ENCODE measurements at regions not wholly inside any gene's neighbourhood (a gene's known extent, or its start where the extent isn't known, plus 50 kb on each side); places are given as distances from the start of the nearest gene placed in this dataset.
"Not testable (repeated sequence)": the region's sequence is repeated elsewhere in the genome, so short reads cannot be mapped to it uniquely, and the experiment has no call there.

GRCh38 chr2:7169593-7169992, 252.4 kb downstream of the RNF144A start:
- H3K27me3 ChIP-seq = no peaks in the 10 kb centered on the region
- H4K20me1 ChIP-seq = no peaks in the 10 kb centered on the region
- TF ChIP-seq Cebpa-rat (IDR thresholded peaks at IDR 0.05) = no peak
- no peak overlapping the region for H3K4me3 ChIP-seq
- no peaks in the 10 kb centered on the region for H3K4me1 ChIP-seq
- H3K9ac ChIP-seq = no peak overlapping the region
- no peak overlapping the region for H3K4me2 ChIP-seq
- H3K27ac ChIP-seq = no peak overlapping the region
- H3K36me3 ChIP-seq = no peaks in the 10 kb centered on the region
- no peaks in the 10 kb centered on the region; a peak in 1 of 22 replicates for H3K9me3 ChIP-seq (replicated peaks in 1 of 11)

GRCh38 chr2:7178996-7179395, 261.8 kb downstream of the RNF144A start:
- H3K4me1 ChIP-seq; H3K9me3 ChIP-seq (replicated peaks in 1 of 11); H3K9ac ChIP-seq; H4K20me1 ChIP-seq; H3K36me3 ChIP-seq; H3K4me2 ChIP-seq; H3K27ac ChIP-seq; H3K4me3 ChIP-seq; H3K27me3 ChIP-seq: not testable (repeated sequence)

- no peak overlapping the region for H3K27ac ChIP-seq
- no peak overlapping the region for H3K9ac ChIP-seq
- peaks cover 0 to 9% (median 0%) of the 10 kb centered on the region in 10 experiments; a peak in 5 of 20 replicates for H3K4me1 ChIP-seq
- H4K20me1 ChIP-seq = no peaks in the 10 kb centered on the region
- peak overlapping the region in 2 of 11 experiments; percentile 12 to 63; a peak in 3 of 22 replicates for H3K4me2 ChIP-seq
- no peak overlapping the region for H3K4me3 ChIP-seq
- no peaks in the 10 kb centered on the region for H3K9me3 ChIP-seq (replicated peaks in 1 of 11)
- no peak for TF ChIP-seq Cebpa-rat (IDR thresholded peaks at IDR 0.05)
- no peaks in the 10 kb centered on the region for H3K36me3 ChIP-seq
- H3K27me3 ChIP-seq = no peaks in the 10 kb centered on the region
These were observed 263.6 kb downstream of the RNF144A start for GRCh38 chr2:7180638-7181370.

GRCh38 chr2:7182525-7182924, 265.3 kb downstream of the RNF144A start:
- H4K20me1 ChIP-seq = no peaks in the 10 kb centered on the region
- H3K27ac ChIP-seq = no peak overlapping the region
- no peaks in the 10 kb centered on the region for H3K9me3 ChIP-seq (replicated peaks in 1 of 11)
- no peaks in the 10 kb centered on the region for H3K27me3 ChIP-seq
- no peak overlapping the region for H3K9ac ChIP-seq
- H3K4me3 ChIP-seq = no peak overlapping the region
- no peak for TF ChIP-seq Cebpa-rat (IDR thresholded peaks at IDR 0.05)
- peaks cover 0 to 9% (median 0%) of the 10 kb centered on the region in 10 experiments; a peak in 5 of 20 replicates for H3K4me1 ChIP-seq
- H3K4me2 ChIP-seq = no peak overlapping the region
- H3K36me3 ChIP-seq = no peaks in the 10 kb centered on the region

GRCh38 chr2:7189106-7189505, 271.9 kb downstream of the RNF144A start:
- no peak overlapping the region for H3K27ac ChIP-seq
- no peak overlapping the region for H3K4me2 ChIP-seq
- no peaks in the 10 kb centered on the region for H3K9me3 ChIP-seq (replicated peaks in 1 of 11)
- no peak overlapping the region for H3K4me3 ChIP-seq
- no peaks in the 10 kb centered on the region for H4K20me1 ChIP-seq
- no peaks in the 10 kb centered on the region for H3K27me3 ChIP-seq
- H3K36me3 ChIP-seq = no peaks in the 10 kb centered on the region
- no peak for TF ChIP-seq Cebpa-rat (IDR thresholded peaks at IDR 0.05)
- H3K4me1 ChIP-seq = no peaks in the 10 kb centered on the region
- no peak overlapping the region for H3K9ac ChIP-seq

- Histone ChIP-seq H3K27me3 (no peaks in the 10 kb centered on the region), H3K9me3 (replicated peaks in 1 of 11) (peaks cover 0 to 4% (median 0%) of the 10 kb centered on the region in 11 experiments; a peak in 1 of 22 replicates), H3K4me2 (no peak overlapping the region), H3K9ac (no peak overlapping the region), H4K20me1 (no peaks in the 10 kb centered on the region), H3K36me3 (no peaks in the 10 kb centered on the region), H3K27ac (no peak overlapping the region), H3K4me3 (no peak overlapping the region), H3K4me1 (no peaks in the 10 kb centered on the region)
- no peak for TF ChIP-seq Cebpa-rat (IDR thresholded peaks at IDR 0.05)
These were observed 273.5 kb downstream of the RNF144A start for GRCh38 chr2:7190587-7191324.

GRCh38 chr2:7191932-7192331, 274.7 kb downstream of the RNF144A start:
- Histone ChIP-seq H3K27me3 (no peaks in the 10 kb centered on the region), H3K4me2 (no peak overlapping the region), H3K9me3 (replicated peaks in 1 of 11) (peaks cover 0 to 4% (median 0%) of the 10 kb centered on the region in 11 experiments; a peak in 1 of 22 replicates), H3K4me1 (peaks cover 0 to 6% (median 0%) of the 10 kb centered on the region in 10 experiments; a peak in 5 of 20 replicates), H3K27ac (no peak overlapping the region), H3K4me3 (no peak overlapping the region), H4K20me1 (no peaks in the 10 kb centered on the region), H3K9ac (no peak overlapping the region), H3K36me3 (no peaks in the 10 kb centered on the region)
- no peak for TF ChIP-seq Cebpa-rat (IDR thresholded peaks at IDR 0.05)

- no peak for TF ChIP-seq Cebpa-rat (IDR thresholded peaks at IDR 0.05)
These were observed 276.2 kb downstream of the RNF144A start for GRCh38 chr2:7193457-7193856.

GRCh38 chr2:7194950-7195349, 277.7 kb downstream of the RNF144A start:
- peaks cover 0 to 12% (median 0%) of the 10 kb centered on the region in 10 experiments; a peak in 5 of 20 replicates for H3K4me1 ChIP-seq
- peaks cover 0 to 4% (median 0%) of the 10 kb centered on the region in 11 experiments; a peak in 1 of 22 replicates for H3K9me3 ChIP-seq (replicated peaks in 1 of 11)
- H3K4me3 ChIP-seq = no peak overlapping the region
- no peak overlapping the region for H3K27ac ChIP-seq
- H3K36me3 ChIP-seq = no peaks in the 10 kb centered on the region
- no peak overlapping the region for H3K4me2 ChIP-seq
- no peaks in the 10 kb centered on the region for H3K27me3 ChIP-seq
- H4K20me1 ChIP-seq = no peaks in the 10 kb centered on the region
- H3K9ac ChIP-seq = no peak overlapping the region
- TF ChIP-seq Cebpa-rat (IDR thresholded peaks at IDR 0.05) = no peak

More at GRCh38 chr2:7193457-7193856, 276.2 kb downstream of the RNF144A start:
- H3K27ac ChIP-seq = no peak overlapping the region
- H4K20me1 ChIP-seq = no peaks in the 10 kb centered on the region
- no peak overlapping the region for H3K4me3 ChIP-seq
- H3K4me1 ChIP-seq = peaks cover 0 to 12% (median 0%) of the 10 kb centered on the region in 10 experiments; a peak in 5 of 20 replicates
- H3K4me2 ChIP-seq = no peak overlapping the region
- no peaks in the 10 kb centered on the region for H3K27me3 ChIP-seq
- no peak overlapping the region for H3K9ac ChIP-seq
- no peaks in the 10 kb centered on the region for H3K36me3 ChIP-seq
- peaks cover 0 to 4% (median 0%) of the 10 kb centered on the region in 11 experiments; a peak in 1 of 22 replicates for H3K9me3 ChIP-seq (replicated peaks in 1 of 11)

Measured in BLaER1 treated with 17β-estradiol and CSF1 and Interleukin-3, amounts not matched to agents 10 nM and 100 nM (cell line).